BJ (cell line): ENCODE measurements at regions not wholly inside any gene's neighbourhood (a gene's known extent, or its start where the extent isn't known, plus 50 kb on each side); places are given as distances from the start of the nearest gene placed in this dataset.

ENCODE experiments used
- CTCF ChIA-PET: fragments of 350-600 bp; formaldehyde crosslinking; extraction: SDS; loops from one replicate; lab custom pipeline; 2021; ENCODE audit warnings: antibody characterized with exemption, inconsistent platforms; lab: Yijun Ruan, JAX
- POLR2A ChIA-PET: fragments of 300-600 bp; sonication (Branson Sonifier 250); formaldehyde crosslinking; extraction: SDS; loops from one replicate; lab custom pipeline; 2021; ENCODE audit warnings: antibody characterized with exemption; lab: Charles Lee
- DNase-seq: peaks from one replicate; pipeline ENCODE4 v3.0.0-alpha.2; 2011; ENCODE audit warnings: low read depth
- H3K27me3 ChIP-seq: 2 replicates; pipeline ENCODE4 v1.6.0; 2011; ENCODE audit warnings: low read length; ENCODE audit not compliant: control insufficient read depth, insufficient read depth
- H3K36me3 ChIP-seq: 2 replicates; pipeline ENCODE4 v1.5.1; 2011; ENCODE audit warnings: low read length; ENCODE audit not compliant: control insufficient read depth, insufficient read depth
- H3K4me3 ChIP-seq: 2 replicates; pipeline ENCODE4 v1.5.1; 2011; ENCODE audit warnings: low read depth, mild to moderate bottlenecking, control low read depth, low read length
- TF ChIP-seq, protein P1 (sequence below): IDR thresholded peaks from 2 replicates; pipeline ENCODE4 v1.5.1; 2011; ENCODE audit warnings: low read depth, mild to moderate bottlenecking, control low read depth, inconsistent platforms, low read length, moderate library complexity; ENCODE audit not compliant: insufficient read depth

DNA sequence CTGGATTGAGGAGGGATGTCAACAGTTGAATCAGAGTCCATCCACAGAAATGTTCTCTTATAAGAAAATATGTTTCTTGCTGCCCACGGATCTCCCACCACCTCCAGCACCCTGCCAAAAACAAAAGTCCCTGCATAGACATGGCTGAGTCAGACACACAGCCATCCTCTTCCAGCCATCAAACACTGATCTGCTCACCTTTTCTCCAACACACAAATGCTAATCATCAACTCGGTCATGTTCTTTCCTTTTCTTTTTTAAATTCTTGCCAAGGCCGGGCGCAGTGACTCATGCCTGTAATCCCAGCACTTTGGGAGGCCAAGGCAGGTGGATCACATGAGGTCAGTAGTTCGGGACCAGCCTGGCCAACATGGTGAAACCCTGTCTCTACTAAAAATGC, 110.7 kb upstream of the IL12A start:
- ChIA-PET CTCF (interaction anchor here (4.7 kb wide), 1 partner anchor 7 kb away, joined by 25 read pairs; no protein-coding TSS in a partner anchor), POLR2A (no interaction called here)
- TF ChIP-seq, protein P1, sequence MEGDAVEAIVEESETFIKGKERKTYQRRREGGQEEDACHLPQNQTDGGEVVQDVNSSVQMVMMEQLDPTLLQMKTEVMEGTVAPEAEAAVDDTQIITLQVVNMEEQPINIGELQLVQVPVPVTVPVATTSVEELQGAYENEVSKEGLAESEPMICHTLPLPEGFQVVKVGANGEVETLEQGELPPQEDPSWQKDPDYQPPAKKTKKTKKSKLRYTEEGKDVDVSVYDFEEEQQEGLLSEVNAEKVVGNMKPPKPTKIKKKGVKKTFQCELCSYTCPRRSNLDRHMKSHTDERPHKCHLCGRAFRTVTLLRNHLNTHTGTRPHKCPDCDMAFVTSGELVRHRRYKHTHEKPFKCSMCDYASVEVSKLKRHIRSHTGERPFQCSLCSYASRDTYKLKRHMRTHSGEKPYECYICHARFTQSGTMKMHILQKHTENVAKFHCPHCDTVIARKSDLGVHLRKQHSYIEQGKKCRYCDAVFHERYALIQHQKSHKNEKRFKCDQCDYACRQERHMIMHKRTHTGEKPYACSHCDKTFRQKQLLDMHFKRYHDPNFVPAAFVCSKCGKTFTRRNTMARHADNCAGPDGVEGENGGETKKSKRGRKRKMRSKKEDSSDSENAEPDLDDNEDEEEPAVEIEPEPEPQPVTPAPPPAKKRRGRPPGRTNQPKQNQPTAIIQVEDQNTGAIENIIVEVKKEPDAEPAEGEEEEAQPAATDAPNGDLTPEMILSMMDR = no peak
- no peaks in the 10 kb centered on the region for H3K27me3 ChIP-seq
- no peak for DNase-seq
- H3K36me3 ChIP-seq = no peaks in the 10 kb centered on the region; the same call in 1 of the 2 replicates
- H3K4me3 ChIP-seq = no peak overlapping the region

DNA sequence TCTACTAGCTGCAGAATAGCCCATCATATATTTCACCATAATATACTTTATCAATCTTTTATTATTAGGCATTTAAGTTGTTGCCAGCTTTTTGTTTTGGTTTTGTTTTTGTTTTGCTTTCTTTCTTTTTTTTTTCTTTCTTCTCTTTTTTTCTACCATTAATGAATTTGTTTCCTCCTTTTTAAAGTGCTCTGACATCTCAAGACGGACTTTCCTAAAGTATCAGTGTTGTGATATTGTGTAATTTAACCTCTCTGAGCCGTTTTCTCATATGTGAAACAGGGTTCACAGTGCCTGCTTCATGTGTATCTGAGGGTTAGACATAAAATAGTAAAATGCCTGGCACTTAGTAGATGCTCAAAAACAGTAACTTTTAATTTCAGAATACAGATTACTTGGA, 109.5 kb upstream of the IL12A start:
- CTCF ChIA-PET = interaction anchor here (1.1 kb wide), 1 partner anchor 615 kb away, joined by 3 read pairs; no protein-coding TSS in a partner anchor
- H3K36me3 ChIP-seq = no peaks in the 10 kb centered on the region; the same call in 1 of the 2 replicates
- POLR2A ChIA-PET = no interaction called here
- no peak for DNase-seq
- TF ChIP-seq, protein P1 = no peak
- no peak overlapping the region for H3K4me3 ChIP-seq
- H3K27me3 ChIP-seq = no peaks in the 10 kb centered on the region

DNA sequence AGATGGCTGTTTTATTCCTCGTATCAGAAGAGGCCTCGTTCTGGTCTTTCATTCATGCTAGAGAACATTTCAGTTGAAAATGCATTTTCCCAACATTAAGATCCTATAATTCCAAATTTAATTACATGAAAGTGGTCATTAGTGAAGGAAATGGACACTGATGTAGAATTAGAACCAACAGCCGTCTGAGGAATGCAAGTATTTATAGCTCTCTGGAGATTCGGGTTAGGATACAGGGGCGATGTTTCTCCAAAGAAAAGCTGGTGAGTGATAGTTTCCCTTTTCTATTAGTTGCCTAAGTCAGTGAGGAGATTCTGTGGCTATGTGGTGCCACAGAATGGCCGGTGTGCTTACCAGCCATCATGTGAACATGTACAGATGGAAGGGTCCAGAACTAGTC, 109.0 kb upstream of the IL12A start:
- TF ChIP-seq, protein P1 = no peak
- CTCF ChIA-PET = interaction anchor here (1.1 kb wide), 1 partner anchor 615 kb away, joined by 3 read pairs; no protein-coding TSS in a partner anchor
- POLR2A ChIA-PET = no interaction called here
- DNase-seq = no peak
- Histone ChIP-seq H3K36me3 (no peaks in the 10 kb centered on the region; the same call in 1 of the 2 replicates), H3K27me3 (no peaks in the 10 kb centered on the region), H3K4me3 (no peak overlapping the region)

DNA sequence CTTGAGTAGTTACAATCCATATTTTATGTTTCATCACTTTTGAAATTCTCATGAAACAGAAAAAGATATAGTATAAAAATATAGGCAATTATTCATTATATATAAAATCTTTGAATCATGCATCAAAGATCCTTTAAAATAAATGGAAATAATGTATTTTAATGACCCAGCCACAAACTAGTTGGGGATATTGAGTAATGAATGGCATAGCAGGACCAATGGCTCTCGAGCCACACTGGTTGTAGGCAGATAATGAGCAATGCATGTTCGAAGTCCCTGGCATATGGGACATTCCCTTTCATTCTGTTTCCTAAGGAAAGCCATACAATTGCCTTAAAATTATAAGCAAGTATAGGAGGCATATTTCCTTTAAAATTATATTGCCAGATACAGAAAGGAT, 107.4 kb upstream of the IL12A start:
- POLR2A ChIA-PET = no interaction called here
- CTCF ChIA-PET = interaction anchor here (1.2 to 9.7 kb wide), 3 partner anchors 51 to 123 kb away, joined by 4 to 276 read pairs (median 4); no protein-coding TSS in a partner anchor
- no peak overlapping the region for H3K4me3 ChIP-seq
- TF ChIP-seq, protein P1 = no peak
- no peaks in the 10 kb centered on the region for H3K27me3 ChIP-seq
- no peak for DNase-seq
- H3K36me3 ChIP-seq = no peaks in the 10 kb centered on the region; the same call in 1 of the 2 replicates

DNA sequence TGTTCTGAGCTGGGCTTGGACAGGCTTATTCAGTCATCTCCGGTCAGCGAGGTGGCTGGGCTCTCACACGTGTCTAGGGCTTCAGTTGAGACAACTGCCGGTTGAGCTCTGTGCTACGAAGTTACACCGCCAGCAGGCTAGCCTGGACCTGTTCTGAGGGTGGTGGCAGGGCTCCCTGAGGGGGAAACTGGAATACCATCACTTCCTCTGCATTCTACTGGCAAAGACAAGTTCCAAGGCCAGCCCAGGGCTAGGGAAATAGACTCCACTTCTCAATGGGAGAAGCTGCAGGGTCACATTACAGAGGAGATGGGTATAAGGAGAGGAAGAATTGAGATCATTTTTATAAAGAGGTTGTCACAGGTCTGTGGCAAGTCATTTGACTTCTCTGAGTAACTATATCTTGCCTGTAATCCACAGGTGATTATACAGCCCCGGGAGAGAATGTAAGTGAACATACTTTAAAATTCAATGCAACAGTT, 106.8 kb upstream of the IL12A start:
- DNase-seq = no peak
- POLR2A ChIA-PET = no interaction called here
- Histone ChIP-seq H3K36me3 (no peaks in the 10 kb centered on the region; the same call in 1 of the 2 replicates), H3K27me3 (no peaks in the 10 kb centered on the region), H3K4me3 (no peak overlapping the region)
- TF ChIP-seq, protein P1 = no peak
- CTCF ChIA-PET = interaction anchor here (1.5 to 9.7 kb wide), 4 partner anchors 10 to 122 kb away, joined by 4 to 276 read pairs (median 34); partner anchors contain the start of gene IL12A
